ENCODE measurements at regions not wholly inside any gene's neighbourhood (a gene's known extent, or its start where the extent isn't known, plus 50 kb on each side); places are given as distances from the start of the nearest gene placed in this dataset.

DNA sequence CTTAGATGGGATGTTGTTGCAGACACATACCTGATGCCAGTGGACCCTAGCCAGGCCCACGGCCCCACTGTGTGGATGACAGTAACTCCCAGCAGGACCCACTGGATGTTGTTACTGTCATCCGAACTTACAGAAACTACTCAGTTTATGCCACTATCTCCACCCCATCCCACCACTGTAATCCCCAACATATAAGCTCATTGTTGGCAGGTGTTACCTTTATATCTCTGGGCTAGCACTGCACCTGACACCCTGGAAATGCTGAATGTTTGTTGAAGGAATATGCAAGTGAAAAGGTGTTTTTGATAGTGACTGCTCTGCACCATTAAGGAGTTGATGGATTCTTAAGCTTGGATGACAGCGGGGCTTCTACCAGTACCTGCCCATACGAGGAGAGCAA lies 133.5 kb upstream of the ASB18 start:
- Histone ChIP-seq H3K27ac (ENCODE audit: extremely low read length, insufficient read depth, low read length) (no peak overlapping the region), H3K4me3 (replicated peaks in 1 of 3; ENCODE audit: insufficient read depth in 1 of 3, low read depth in 2 of 3, low read length in 3 of 3) (no peak overlapping the region), H3K27me3 (ENCODE audit: control insufficient read depth in 1 of 2, insufficient read depth in 2 of 2, low read length in 2 of 2) (peaks cover 12 to 70% of the 10 kb centered on the region in 2 experiments; a peak in 4 of 5 replicates), H3K36me3 (replicated peaks in 1 of 2; ENCODE audit: control insufficient read depth in 1 of 2, insufficient read depth in 2 of 2, low read length in 2 of 2) (no peaks in the 10 kb centered on the region), H3K4me2 (ENCODE audit: low read depth, low read length) (no peak overlapping the region), H3K79me2 (ENCODE audit: insufficient read depth, low read length) (no peaks in the 10 kb centered on the region), H2AFZ (ENCODE audit: low read length) (no peak overlapping the region), H3K9ac (ENCODE audit: insufficient read depth, low read depth, low read length) (no peak overlapping the region), H4K20me1 (ENCODE audit: insufficient read depth, low read length) (no peaks in the 10 kb centered on the region), H3K9me3 (ENCODE audit: low read length) (no peaks in the 10 kb centered on the region), H3K4me1 (ENCODE audit: insufficient read depth, low read length) (no peaks in the 10 kb centered on the region)
- DNase-seq (ENCODE audit: low spot score): no peak
- in situ Hi-C loops (cut with HindIII; ENCODE audit: extremely low pct_ligation_motif_present, low pct_unique_long_range_greater_than_20kb): no loop called here
- BruUV-seq (replicated peaks): no TSS peak
- intact Hi-C loops (cut with micrococcal nuclease; ENCODE audit: unreplicated experiment): no loop called here
- FAIRE-seq: no peak
- ChIA-PET POLR2A (no interaction called here), CTCF (ENCODE audit: low intra/inter-chr PET ratio, low total read pairs) (no interaction called here)
- TF ChIP-seq, protein P1, sequence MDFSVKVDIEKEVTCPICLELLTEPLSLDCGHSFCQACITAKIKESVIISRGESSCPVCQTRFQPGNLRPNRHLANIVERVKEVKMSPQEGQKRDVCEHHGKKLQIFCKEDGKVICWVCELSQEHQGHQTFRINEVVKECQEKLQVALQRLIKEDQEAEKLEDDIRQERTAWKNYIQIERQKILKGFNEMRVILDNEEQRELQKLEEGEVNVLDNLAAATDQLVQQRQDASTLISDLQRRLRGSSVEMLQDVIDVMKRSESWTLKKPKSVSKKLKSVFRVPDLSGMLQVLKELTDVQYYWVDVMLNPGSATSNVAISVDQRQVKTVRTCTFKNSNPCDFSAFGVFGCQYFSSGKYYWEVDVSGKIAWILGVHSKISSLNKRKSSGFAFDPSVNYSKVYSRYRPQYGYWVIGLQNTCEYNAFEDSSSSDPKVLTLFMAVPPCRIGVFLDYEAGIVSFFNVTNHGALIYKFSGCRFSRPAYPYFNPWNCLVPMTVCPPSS (IDR thresholded peaks at IDR 0.05): no peak
- TF ChIP-seq, protein P2, sequence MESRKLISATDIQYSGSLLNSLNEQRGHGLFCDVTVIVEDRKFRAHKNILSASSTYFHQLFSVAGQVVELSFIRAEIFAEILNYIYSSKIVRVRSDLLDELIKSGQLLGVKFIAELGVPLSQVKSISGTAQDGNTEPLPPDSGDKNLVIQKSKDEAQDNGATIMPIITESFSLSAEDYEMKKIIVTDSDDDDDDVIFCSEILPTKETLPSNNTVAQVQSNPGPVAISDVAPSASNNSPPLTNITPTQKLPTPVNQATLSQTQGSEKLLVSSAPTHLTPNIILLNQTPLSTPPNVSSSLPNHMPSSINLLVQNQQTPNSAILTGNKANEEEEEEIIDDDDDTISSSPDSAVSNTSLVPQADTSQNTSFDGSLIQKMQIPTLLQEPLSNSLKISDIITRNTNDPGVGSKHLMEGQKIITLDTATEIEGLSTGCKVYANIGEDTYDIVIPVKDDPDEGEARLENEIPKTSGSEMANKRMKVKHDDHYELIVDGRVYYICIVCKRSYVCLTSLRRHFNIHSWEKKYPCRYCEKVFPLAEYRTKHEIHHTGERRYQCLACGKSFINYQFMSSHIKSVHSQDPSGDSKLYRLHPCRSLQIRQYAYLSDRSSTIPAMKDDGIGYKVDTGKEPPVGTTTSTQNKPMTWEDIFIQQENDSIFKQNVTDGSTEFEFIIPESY (CRISPR knock-in tag; IDR thresholded peaks at IDR 0.05): no peak
- TF ChIP-seq, protein P3, sequence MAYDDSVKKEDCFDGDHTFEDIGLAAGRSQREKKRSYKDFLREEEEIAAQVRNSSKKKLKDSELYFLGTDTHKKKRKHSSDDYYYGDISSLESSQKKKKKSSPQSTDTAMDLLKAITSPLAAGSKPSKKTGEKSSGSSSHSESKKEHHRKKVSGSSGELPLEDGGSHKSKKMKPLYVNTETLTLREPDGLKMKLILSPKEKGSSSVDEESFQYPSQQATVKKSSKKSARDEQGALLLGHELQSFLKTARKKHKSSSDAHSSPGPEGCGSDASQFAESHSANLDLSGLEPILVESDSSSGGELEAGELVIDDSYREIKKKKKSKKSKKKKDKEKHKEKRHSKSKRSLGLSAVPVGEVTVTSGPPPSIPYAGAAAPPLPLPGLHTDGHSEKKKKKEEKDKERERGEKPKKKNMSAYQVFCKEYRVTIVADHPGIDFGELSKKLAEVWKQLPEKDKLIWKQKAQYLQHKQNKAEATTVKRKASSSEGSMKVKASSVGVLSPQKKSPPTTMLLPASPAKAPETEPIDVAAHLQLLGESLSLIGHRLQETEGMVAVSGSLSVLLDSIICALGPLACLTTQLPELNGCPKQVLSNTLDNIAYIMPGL (CRISPR knock-in tag; IDR thresholded peaks at IDR 0.05; ENCODE audit: borderline replicate concordance in 1 of 2, low read depth in 1 of 2): no peak
- no peak for TF ChIP-seq CCAR2 (optimal IDR thresholded peaks at IDR 0.05; ENCODE audit: low read depth, low read length)
- no peak for TF ChIP-seq ARHGAP35 (CRISPR knock-in tag; IDR thresholded peaks at IDR 0.05; ENCODE audit: borderline replicate concordance)
- TF ChIP-seq, protein P4, sequence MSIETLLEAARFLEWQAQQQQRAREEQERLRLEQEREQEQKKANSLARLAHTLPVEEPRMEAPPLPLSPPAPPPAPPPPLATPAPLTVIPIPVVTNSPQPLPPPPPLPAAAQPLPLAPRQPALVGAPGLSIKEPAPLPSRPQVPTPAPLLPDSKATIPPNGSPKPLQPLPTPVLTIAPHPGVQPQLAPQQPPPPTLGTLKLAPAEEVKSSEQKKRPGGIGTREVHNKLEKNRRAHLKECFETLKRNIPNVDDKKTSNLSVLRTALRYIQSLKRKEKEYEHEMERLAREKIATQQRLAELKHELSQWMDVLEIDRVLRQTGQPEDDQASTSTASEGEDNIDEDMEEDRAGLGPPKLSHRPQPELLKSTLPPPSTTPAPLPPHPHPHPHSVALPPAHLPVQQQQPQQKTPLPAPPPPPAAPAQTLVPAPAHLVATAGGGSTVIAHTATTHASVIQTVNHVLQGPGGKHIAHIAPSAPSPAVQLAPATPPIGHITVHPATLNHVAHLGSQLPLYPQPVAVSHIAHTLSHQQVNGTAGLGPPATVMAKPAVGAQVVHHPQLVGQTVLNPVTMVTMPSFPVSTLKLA (IDR thresholded peaks at IDR 0.05): no peak
- ATAC-seq: no peak
- 4% methylated on average over 4 of the region's 4 CpGs for WGBS (ENCODE audit: low lambda C conversion rate)
